GM10266 (cell line): ENCODE measurements at regions not wholly inside any gene's neighbourhood (a gene's known extent, or its start where the extent isn't known, plus 50 kb on each side); places are given as distances from the start of the nearest gene placed in this dataset.
"Not testable (repeated sequence)": the region's sequence is repeated elsewhere in the genome, so short reads cannot be mapped to it uniquely, and the experiment has no call there.

ENCODE experiments used
- DNase-seq: peaks from one replicate; pipeline ENCODE4 v3.0.0; 2012; ENCODE audit errors: extremely low spot score
- CTCF ChIP-seq: IDR thresholded peaks from 2 replicates; pipeline ENCODE4 v1.5.1; 2012; ENCODE audit warnings: mild to moderate bottlenecking, low read depth; ENCODE audit not compliant: control insufficient read depth, insufficient read depth; ENCODE audit errors: missing control alignments

GRCh38 chrY:8004196-8004595 is 1092.6 kb upstream of the AMELY start:
- TF ChIP-seq CTCF = no peak
- peak; percentile 2 for DNase-seq

- no peak for TF ChIP-seq CTCF
- DNase-seq = no peak
These were observed 1085.2 kb upstream of the AMELY start for GRCh38 chrY:7996726-7997125.

- DNase-seq = not testable (repeated sequence)
These were observed 1083.2 kb upstream of the AMELY start for GRCh38 chrY:7994781-7995180.

GRCh38 chrY:7979770-7980169 is 1068.2 kb upstream of the AMELY start:
- no peak for DNase-seq
- TF ChIP-seq CTCF = no peak

- no peak for DNase-seq
- TF ChIP-seq CTCF = no peak
These were observed 1065.7 kb upstream of the AMELY start for GRCh38 chrY:7977301-7977700.

- no peak for DNase-seq
- no peak for TF ChIP-seq CTCF
These were observed 1056.7 kb upstream of the AMELY start for GRCh38 chrY:7968293-7968692.

GRCh38 chrY:7966916-7967315 is 1055.4 kb upstream of the AMELY start:
- DNase-seq = no peak
- no peak for TF ChIP-seq CTCF

GRCh38 chrY:7963393-7963792 is 1051.8 kb upstream of the AMELY start:
- no peak for TF ChIP-seq CTCF
- no peak for DNase-seq
